HUES48 (cell line): ENCODE measurements at regions not wholly inside any gene's neighbourhood (a gene's known extent, or its start where the extent isn't known, plus 50 kb on each side); places are given as distances from the start of the nearest gene placed in this dataset.
"Not testable (repeated sequence)": the region's sequence is repeated elsewhere in the genome, so short reads cannot be mapped to it uniquely, and the experiment has no call there.

Experiments used
- H3K27ac ChIP-seq: one replicate; pipeline ENCODE4 v1.7.0; 2013; ENCODE audit warnings: low read depth, low read length, inconsistent platforms
- H3K27me3 ChIP-seq: 2 replicates; pipeline ENCODE4 v1.6.1; 2013; ENCODE audit warnings: mild to moderate bottlenecking, low read length; ENCODE audit not compliant: control insufficient read depth, insufficient read depth
- H3K36me3 ChIP-seq: 2 replicates; pipeline ENCODE4 v1.6.1; 2013; ENCODE audit warnings: low read length; ENCODE audit not compliant: control insufficient read depth, insufficient read depth
- H3K4me1 ChIP-seq: 2 replicates; pipeline ENCODE4 v1.6.1; 2013; ENCODE audit warnings: mild to moderate bottlenecking, low read length; ENCODE audit not compliant: control insufficient read depth, insufficient read depth
- H3K4me3 ChIP-seq: 2 replicates; pipeline ENCODE4 v1.5.1; 2013; ENCODE audit warnings: mild to moderate bottlenecking, low read depth, low read length
- H3K9ac ChIP-seq: 2 replicates; pipeline ENCODE4 v1.6.1; 2013; ENCODE audit warnings: mild to moderate bottlenecking, low read depth, low read length, moderate library complexity
- H3K9me3 ChIP-seq: 2 replicates; pipeline ENCODE4 v1.6.1; 2013; ENCODE audit warnings: low read length; ENCODE audit not compliant: control insufficient read depth, insufficient read depth

GRCh38 chr7:70884440-70884764, 247.5 kb upstream of the GALNT17 start:
- Histone ChIP-seq H3K9ac (peak overlapping the region; percentile 37; the same call in 1 of the 2 replicates), H3K4me1 (peaks cover 29% of the 10 kb centered on the region), H3K4me3 (0 out of 2 replicates have a peak overlapping the region, but pooled peaks have one; percentile 26), H3K27ac (peak overlapping the region; percentile 85), H3K36me3 (no peaks in the 10 kb centered on the region), H3K9me3 (peaks cover 5% of the 10 kb centered on the region; the same call in 1 of the 2 replicates), H3K27me3 (no peaks in the 10 kb centered on the region)

GRCh38 chr7:70884809-70885208, 247.1 kb upstream of the GALNT17 start:
- H3K9ac ChIP-seq = no peak overlapping the region
- H3K27me3 ChIP-seq = no peaks in the 10 kb centered on the region
- H3K4me3 ChIP-seq = no peak overlapping the region
- peak overlapping the region; percentile 85 for H3K27ac ChIP-seq
- peaks cover 5% of the 10 kb centered on the region; the same call in 1 of the 2 replicates for H3K9me3 ChIP-seq
- H3K36me3 ChIP-seq = no peaks in the 10 kb centered on the region
- H3K4me1 ChIP-seq = peaks cover 29% of the 10 kb centered on the region

- no peak overlapping the region for H3K4me3 ChIP-seq
- H3K4me1 ChIP-seq = peaks cover 29% of the 10 kb centered on the region
- no peaks in the 10 kb centered on the region for H3K27me3 ChIP-seq
- H3K36me3 ChIP-seq = no peaks in the 10 kb centered on the region
- peaks cover 19% of the 10 kb centered on the region for H3K9me3 ChIP-seq
- peak overlapping the region; percentile 27 for H3K27ac ChIP-seq
- H3K9ac ChIP-seq = no peak overlapping the region
These were observed 245.4 kb upstream of the GALNT17 start for GRCh38 chr7:70886547-70886946.

GRCh38 chr7:70887186-70887585, 244.8 kb upstream of the GALNT17 start:
- no peaks in the 10 kb centered on the region for H3K27me3 ChIP-seq
- H3K9ac ChIP-seq = no peak overlapping the region
- H3K27ac ChIP-seq = peak overlapping the region; percentile 6
- no peaks in the 10 kb centered on the region for H3K36me3 ChIP-seq
- H3K9me3 ChIP-seq = peaks cover 19% of the 10 kb centered on the region
- H3K4me3 ChIP-seq = no peak overlapping the region
- H3K4me1 ChIP-seq = peaks cover 29% of the 10 kb centered on the region

GRCh38 chr7:70890147-70890969, 241.6 kb upstream of the GALNT17 start:
- H3K9ac ChIP-seq = no peak overlapping the region
- peaks cover 37% of the 10 kb centered on the region for H3K4me1 ChIP-seq
- H3K36me3 ChIP-seq = no peaks in the 10 kb centered on the region
- H3K9me3 ChIP-seq = peaks cover 19% of the 10 kb centered on the region
- no peaks in the 10 kb centered on the region for H3K27me3 ChIP-seq
- no peak overlapping the region for H3K4me3 ChIP-seq
- no peak overlapping the region for H3K27ac ChIP-seq

GRCh38 chr7:70893422-70893821, 238.5 kb upstream of the GALNT17 start:
- H3K4me3 ChIP-seq = no peak overlapping the region
- no peaks in the 10 kb centered on the region for H3K36me3 ChIP-seq
- no peaks in the 10 kb centered on the region for H3K27me3 ChIP-seq
- peak overlapping the region; percentile 61 for H3K9ac ChIP-seq
- peaks cover 18% of the 10 kb centered on the region for H3K9me3 ChIP-seq
- H3K4me1 ChIP-seq = peaks cover 31% of the 10 kb centered on the region
- peak overlapping the region; percentile 92 for H3K27ac ChIP-seq

- Histone ChIP-seq H3K9me3 (peaks cover 14% of the 10 kb centered on the region), H3K27me3 (no peaks in the 10 kb centered on the region), H3K36me3 (no peaks in the 10 kb centered on the region), H3K4me1 (peaks cover 31% of the 10 kb centered on the region), H3K9ac (peak overlapping the region; percentile 61), H3K27ac (peak overlapping the region; percentile 92), H3K4me3 (no peak overlapping the region)
These were observed 237.8 kb upstream of the GALNT17 start for GRCh38 chr7:70893971-70894715.

- peaks cover 31% of the 10 kb centered on the region for H3K4me1 ChIP-seq
- no peak overlapping the region for H3K4me3 ChIP-seq
- H3K9ac ChIP-seq = no peak overlapping the region
- H3K36me3 ChIP-seq = no peaks in the 10 kb centered on the region
- H3K9me3 ChIP-seq = peaks cover 14% of the 10 kb centered on the region
- H3K27ac ChIP-seq = peak overlapping the region; percentile 92
- H3K27me3 ChIP-seq = no peaks in the 10 kb centered on the region
These were observed 237.1 kb upstream of the GALNT17 start for GRCh38 chr7:70894799-70895198.

- H3K4me3 ChIP-seq, H3K9ac ChIP-seq, H3K27me3 ChIP-seq, H3K36me3 ChIP-seq, H3K9me3 ChIP-seq: not testable (repeated sequence)
- peak overlapping the region; percentile 92 for H3K27ac ChIP-seq
- peaks cover 31% of the 10 kb centered on the region for H3K4me1 ChIP-seq
These were observed 236.4 kb upstream of the GALNT17 start for GRCh38 chr7:70895337-70896200.

- peaks cover 9% of the 10 kb centered on the region; the same call in 1 of the 2 replicates for H3K4me1 ChIP-seq
These were observed 224.4 kb upstream of the GALNT17 start for GRCh38 chr7:70907259-70908247.

More at GRCh38 chr7:70907259-70908247, 224.4 kb upstream of the GALNT17 start:
- H3K9ac ChIP-seq = no peak overlapping the region
- no peak overlapping the region for H3K27ac ChIP-seq
- no peaks in the 10 kb centered on the region for H3K9me3 ChIP-seq
- no peaks in the 10 kb centered on the region for H3K27me3 ChIP-seq
- H3K36me3 ChIP-seq = no peaks in the 10 kb centered on the region
- no peak overlapping the region for H3K4me3 ChIP-seq
